ENCODE measurements at regions not wholly inside any gene's neighbourhood (a gene's known extent, or its start where the extent isn't known, plus 50 kb on each side); places are given as distances from the start of the nearest gene placed in this dataset.

GRCh38 chr10:50946991-50947781 lies 61.8 kb upstream of the A1CF start (continued):
- TF ChIP-seq CTCF (IDR thresholded peaks at IDR 0.05) (no peak), FOXM1 (IDR thresholded peaks at IDR 0.05; ENCODE audit: low read depth) (no peak)
- TF ChIP-seq, protein P1, sequence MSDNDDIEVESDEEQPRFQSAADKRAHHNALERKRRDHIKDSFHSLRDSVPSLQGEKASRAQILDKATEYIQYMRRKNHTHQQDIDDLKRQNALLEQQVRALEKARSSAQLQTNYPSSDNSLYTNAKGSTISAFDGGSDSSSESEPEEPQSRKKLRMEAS (IDR thresholded peaks at IDR 0.05; ENCODE audit: low read depth): no peak

GRCh38 chr10:50951365-50951764 lies 65.9 kb upstream of the A1CF start:
- no peaks in the 10 kb centered on the region for H3K4me1 ChIP-seq (ENCODE audit: control insufficient read depth in 1 of 2, insufficient read depth in 2 of 2, low read depth in 1 of 2, low read length in 1 of 2)

More at GRCh38 chr10:50951365-50951764, 65.9 kb upstream of the A1CF start:
- Histone ChIP-seq H3K27ac (ENCODE audit: low read depth in 2 of 2, low read length in 1 of 2) (no peak overlapping the region), H3K9ac (no peak overlapping the region), H3F3A (replicated peaks; ENCODE audit: insufficient read depth) (no peaks in the 10 kb centered on the region), H3K36me3 (replicated peaks in 1 of 2; ENCODE audit: control insufficient read depth in 1 of 2, insufficient read depth in 2 of 2, low read length in 1 of 2) (no peaks in the 10 kb centered on the region), H3K4me2 (no peak overlapping the region), H4K20me1 (ENCODE audit: insufficient read depth) (no peaks in the 10 kb centered on the region), H3K9me3 (no peaks in the 10 kb centered on the region), H3K9me2 (no peaks in the 10 kb centered on the region), H2AFZ (ENCODE audit: low read depth) (no peak overlapping the region), H3K4me3 (ENCODE audit: low read depth in 2 of 2, low read length in 1 of 2) (no peak overlapping the region), H3K27me3 (ENCODE audit: insufficient read depth) (no peaks in the 10 kb centered on the region), H3K79me2 (ENCODE audit: insufficient read depth) (no peaks in the 10 kb centered on the region)
- DNase-seq: no peak
- ChIA-PET CTCF (interaction anchor here (1.0 kb wide), 1 partner anchor 577 kb away, joined by 3 read pairs; no protein-coding TSS in a partner anchor), POLR2A (no interaction called here)
- TF ChIP-seq TEAD4 (IDR thresholded peaks at IDR 0.05; ENCODE audit: borderline replicate concordance, insufficient read depth): no peak
- TF ChIP-seq REST (IDR thresholded peaks at IDR 0.05; ENCODE audit: low read depth, low read length): no peak
- TF ChIP-seq, protein P1 (IDR thresholded peaks at IDR 0.05; ENCODE audit: low read depth): no peak
- no peak for TF ChIP-seq PBX3 (IDR thresholded peaks at IDR 0.05)
- TF ChIP-seq TAF1 (IDR thresholded peaks at IDR 0.05; ENCODE audit: borderline replicate concordance, low read depth, low read length): no peak
- TF ChIP-seq FOXM1 (IDR thresholded peaks at IDR 0.05; ENCODE audit: low read depth): no peak
- 7% methylated on average over 4 of the region's 4 CpGs for WGBS (ENCODE audit: low lambda C conversion rate)

All from SK-N-SH (cell line).